HG02759 (cell line): ENCODE measurements at regions not wholly inside any gene's neighbourhood (a gene's known extent, or its start where the extent isn't known, plus 50 kb on each side); places are given as distances from the start of the nearest gene placed in this dataset.

Experiments
- ATAC-seq: cut with Tn5 transposase; IDR thresholded peaks from one replicate; pipeline ENCODE4 v1.9.1; 2021; ENCODE audit warnings: mild to moderate bottlenecking, moderate library complexity; ENCODE audit not compliant: unreplicated experiment

DNA sequence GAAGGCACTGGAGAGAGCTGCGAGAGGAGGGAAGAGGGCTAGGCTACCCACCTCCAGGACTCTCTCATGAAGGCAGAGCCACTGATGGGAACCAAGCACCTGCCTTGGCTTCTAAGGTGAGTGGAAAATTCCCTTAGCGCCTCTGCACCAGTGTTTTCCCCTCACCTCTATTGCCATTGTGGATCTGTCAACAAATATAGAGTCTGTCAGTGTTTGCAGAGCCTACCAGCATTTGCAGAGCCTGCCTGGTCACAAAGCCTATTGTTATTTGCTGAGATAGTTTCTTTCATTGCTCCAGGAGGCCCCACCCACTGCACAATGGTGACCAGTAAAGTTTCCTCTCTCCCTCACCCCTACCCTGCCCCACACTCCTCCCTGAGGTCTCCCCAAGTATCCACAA lies 141.9 kb downstream of the MRPL14 start:
- no peak for ATAC-seq

DNA sequence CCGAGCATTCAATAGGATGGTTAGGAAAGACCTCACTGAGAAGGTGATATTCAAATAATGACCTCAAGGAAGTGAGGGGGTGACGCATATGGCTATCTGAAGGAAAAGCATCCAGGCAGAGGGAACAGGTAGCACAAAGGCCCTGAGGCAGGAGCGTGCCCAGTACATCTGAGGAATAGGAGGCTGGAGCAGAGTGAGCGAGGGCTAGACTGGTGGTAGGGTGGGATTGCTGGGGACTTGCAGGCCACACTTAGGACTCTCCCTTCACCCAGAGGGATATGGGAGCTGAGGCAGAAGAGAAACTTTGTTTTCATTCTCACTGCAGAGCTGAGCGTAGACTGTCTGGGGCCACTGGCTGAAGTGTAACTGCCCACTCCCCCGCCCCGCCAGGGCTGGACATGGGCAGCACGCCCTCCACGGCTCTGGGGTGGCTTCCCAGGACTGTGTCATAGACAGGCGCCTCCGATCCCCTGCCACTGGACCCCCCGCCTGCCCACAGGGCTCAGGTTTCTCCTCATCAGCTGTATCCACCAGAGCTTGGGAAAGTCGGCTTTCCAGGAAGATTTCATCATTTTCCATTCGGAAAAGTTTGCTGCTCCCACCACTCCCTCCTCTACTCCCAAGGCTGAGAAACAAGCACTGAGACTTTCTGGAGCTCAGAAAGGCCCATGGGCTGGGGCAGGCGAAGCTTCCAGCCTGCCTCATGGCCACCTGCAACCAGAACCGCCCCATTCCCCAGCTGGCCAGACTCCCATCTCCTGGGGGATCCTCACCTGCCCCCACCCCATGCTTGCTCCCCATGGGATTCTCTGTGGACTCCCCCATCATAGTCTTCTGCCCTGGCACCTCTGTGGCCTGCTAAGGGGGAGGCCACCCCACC lies 142.6 kb downstream of the MRPL14 start:
- no peak for ATAC-seq

DNA sequence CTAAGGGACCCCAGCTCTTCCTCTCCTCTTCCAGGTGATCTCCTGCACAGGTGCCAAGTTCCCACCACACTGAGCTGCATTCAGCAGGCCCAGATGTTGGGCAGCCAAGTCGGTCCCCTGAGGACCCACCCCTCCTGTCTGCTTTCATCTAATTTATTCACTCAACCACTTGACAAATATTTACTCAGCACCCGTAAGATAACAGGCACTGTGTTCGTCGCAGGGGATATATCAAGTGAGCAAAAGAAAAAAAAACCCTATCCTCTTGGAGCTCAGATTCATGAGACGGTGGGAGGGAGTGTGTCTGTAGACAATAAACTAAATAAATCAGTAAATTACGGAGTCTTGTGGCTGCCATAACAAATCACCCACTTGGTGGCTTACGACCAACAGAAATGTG lies 143.6 kb downstream of the MRPL14 start:
- ATAC-seq: no peak

DNA sequence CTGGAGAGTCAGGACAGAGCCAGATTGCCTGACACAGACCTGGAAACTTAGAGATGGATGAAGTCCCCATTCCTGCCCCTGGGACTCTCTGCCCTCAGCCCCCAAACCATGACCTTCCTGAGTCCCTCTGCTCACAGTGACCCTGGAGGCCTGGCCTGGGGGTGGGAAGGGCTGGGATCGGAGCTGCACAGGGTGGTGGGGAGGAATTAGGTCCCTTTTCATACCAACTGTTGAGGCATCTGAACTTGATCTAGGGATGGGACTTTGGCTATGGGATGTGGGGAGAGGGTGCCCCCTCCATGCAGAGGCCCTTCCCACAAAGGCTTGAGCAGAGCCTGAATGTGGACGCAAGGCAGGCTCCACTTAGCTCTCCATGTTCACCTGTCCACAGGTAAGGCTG lies 144.1 kb downstream of the MRPL14 start:
- no peak for ATAC-seq

DNA sequence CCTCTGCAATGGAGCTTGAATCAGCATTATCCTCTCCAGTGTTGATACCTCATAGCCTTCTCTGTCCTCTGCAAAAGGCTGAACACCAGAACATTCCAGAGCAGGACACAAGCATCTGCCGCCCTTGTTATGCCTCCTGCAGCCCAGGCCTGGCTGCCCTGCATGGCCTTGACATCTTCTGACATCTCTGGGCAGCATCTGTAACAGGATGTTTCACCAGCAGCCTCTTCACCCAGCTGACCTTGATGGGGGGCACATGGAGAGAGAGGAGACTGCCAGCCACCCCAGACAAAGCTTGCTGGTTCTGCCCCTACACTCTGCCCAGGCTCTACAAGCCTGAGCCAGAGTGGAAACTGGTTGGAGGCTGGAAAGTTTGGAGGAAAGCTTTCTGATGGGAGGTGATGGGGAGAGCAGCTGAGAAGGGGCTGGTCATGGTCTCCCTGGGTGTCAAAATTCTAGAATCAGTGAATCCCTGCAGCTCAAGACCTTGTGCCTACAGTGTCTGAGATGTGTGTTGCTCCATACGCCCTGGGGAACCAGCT lies 145.1 kb downstream of the MRPL14 start:
- no peak for ATAC-seq

DNA sequence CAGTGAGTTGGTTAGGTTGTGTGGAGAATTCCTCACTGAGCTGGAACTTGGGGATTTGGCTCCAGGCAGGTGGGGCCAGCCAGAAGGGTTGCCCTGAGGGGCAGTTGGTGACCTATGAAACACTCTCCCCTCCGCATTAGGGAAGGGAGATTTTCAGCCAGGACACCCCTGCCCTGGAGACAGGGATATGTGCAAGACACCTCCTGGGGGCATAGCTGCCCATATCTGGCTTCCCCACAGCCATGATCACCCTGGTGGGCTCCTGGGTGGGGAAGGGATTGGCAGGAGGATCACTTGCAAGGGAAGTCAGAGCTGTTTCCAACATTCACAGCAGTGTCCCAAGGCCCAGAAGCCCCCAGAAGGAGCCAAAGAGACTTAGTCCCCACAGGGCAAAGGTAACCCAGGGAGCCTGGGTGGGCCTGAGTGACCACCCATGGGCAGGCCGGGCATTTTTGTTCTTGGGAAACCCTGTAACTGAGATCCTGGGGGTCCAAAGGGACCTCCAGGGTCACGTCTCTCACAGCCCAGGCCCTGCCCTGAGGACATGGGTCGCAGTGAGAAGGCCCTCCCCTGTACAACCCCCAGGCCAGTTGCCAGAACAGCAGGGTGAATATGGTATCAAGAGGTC lies 145.8 kb downstream of the MRPL14 start:
- no peak for ATAC-seq

DNA sequence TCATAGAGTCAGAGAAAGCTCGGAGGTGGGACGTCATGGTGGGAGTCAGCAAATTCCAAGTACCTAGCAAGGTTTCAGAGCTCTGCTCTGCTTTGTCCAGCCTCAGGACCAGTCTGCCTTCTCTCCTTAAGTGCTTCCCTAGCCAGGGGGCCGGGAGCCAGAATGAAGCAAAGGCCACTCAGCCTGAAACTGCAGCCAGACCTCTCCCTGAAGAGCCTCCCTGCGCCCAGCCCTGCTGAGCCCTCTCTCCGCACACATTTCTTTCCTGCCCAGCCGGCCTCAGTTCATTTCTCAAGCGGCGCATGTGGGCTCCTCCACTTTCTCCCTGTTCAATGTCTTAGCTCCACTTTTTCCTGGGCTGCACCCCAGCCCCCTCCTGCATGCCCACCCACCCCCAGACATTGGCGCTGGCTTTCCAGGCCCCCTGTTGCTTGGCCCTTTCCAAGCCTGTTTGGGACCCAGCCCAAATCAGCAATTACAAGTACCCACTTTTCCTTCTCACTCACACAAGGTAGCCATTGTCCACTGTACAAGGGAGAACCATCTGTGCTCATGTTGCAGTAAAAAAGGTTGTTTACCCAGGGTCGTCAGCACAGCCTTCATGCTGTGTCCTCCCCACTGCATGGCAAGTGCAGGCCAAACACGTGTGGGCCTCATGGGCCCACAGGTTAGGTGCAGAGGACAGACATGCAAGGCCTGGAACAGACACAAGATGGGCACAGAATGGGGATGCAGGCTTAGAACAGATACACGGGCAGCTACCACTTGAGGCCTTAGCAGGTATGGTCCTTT lies 147.1 kb downstream of the MRPL14 start:
- ATAC-seq: no peak

DNA sequence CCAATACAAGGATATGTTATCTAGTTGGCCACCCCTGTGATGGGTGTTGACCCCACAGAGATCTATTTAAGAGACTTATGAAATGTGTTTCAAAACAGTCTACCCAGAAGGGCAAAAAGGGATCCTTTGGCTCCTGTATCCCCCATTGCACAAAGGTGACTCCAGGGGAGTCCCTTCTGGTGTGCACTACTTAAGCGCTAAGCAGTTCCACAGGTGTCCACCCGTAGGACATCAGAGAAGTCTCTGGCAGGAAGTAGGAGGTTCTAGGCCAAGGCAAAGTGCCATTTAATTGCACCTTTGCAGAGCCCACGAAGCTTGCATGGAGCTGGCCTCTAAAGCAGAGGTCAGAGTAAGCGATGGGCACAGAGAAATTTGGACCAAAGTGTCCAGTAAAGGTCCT lies 147.7 kb downstream of the MRPL14 start:
- no peak for ATAC-seq

DNA sequence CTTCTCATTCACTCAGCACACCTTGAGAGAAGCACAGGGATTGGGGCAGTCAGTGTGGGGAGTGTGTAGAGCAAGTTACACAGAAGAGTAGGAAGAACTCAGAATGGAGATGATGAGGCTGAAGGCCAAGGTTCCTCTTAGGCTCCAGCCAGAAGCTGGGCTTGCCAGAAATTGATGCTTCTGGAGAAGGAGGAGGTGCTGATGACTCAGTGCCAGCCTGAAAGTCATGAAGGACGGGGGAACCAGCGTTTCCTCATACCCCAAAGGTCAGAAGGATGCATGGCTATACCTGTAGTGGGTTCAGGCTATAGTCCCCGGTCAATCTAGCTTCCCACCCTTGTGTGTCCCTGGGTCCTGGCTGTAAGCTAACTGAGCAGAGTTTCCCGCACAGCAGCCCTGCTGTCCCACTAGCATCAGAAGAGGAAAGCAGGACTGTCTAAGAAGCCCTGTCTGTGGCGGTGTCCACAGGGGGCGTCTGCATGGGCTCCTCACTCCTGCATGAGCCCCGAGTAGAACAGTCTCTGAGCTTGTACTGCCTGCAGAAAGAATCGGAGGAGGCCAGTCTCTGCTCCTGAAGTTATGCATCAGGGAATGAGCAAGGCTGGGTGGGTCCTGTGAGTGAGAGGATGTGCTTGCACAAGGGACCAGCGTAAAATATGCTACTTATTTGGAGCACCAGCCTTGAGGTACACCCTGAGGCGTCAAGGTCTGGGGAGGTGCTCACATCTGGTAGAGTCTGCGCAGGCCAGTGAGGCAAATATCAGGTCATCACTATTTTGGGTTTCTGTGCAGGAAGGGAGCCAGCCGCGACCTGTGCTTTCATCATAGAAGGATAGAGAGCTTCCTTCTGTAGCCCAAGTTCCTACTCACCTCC lies 148.5 kb downstream of the MRPL14 start:
- no peak for ATAC-seq

DNA sequence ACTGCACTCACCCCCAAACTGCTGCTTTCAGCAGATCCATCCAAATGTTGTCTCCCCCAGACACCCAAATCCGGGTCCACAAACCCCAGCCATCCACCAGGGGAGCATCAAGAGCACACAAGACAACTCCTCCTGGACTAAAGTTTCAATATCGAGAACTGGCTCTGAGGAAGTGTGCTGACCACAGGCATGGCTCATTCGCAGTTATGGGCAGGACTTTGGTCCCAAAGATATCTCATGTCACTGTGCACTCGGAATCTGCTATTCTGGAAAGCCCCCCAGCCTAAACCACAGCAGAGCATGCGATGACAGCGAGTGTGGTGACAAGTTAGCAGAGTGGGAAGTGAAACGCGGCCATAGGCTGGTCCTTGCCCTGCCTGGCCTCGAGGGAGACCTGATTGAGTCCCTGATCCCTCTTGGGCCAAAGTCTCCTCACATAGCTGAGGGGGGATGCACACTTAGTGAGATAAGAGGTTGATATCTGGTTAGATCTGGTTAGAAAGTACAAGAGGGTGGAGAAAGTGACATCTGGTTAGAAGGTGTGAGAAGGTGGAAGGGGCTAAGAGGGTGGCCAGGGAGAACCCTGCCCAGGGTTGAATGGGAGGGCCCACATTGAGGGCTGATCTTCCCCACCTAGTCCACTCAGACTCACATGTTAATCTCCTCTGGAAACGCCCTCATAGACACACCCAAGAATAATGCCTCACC lies 149.7 kb downstream of the MRPL14 start:
- ATAC-seq: peak; percentile 91

DNA sequence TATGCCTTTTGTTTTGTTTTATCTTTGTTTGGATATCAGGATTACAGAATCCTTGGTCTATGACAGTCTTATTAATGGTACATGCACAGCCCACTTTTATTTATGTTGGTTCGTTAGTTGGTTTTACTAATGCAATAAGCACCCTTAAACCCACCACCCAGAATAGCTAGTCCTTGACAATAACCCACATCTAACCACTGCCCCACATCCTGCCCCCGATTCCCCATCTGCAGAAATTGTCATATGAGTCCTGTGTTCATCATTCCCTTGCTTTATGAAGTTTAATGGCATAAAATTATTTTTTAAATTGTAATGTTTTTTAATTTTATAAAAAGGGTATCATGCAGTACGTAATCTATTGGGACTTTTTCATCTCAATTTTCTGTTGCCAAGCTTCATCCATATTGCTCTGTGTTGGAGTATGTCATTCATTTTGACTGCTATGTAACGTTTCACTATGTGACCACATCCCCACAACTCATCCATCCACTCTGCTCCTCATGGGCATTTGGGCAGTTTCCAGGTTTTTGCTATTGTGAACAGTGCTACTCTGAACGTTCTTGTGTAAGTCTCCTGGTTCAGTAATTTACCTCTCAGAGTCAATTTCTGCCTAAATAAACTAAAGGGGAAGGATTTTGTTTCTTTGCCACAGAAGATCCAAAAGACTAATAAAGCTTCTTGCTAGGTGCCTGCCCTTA lies 150.4 kb downstream of the MRPL14 start:
- no peak for ATAC-seq

DNA sequence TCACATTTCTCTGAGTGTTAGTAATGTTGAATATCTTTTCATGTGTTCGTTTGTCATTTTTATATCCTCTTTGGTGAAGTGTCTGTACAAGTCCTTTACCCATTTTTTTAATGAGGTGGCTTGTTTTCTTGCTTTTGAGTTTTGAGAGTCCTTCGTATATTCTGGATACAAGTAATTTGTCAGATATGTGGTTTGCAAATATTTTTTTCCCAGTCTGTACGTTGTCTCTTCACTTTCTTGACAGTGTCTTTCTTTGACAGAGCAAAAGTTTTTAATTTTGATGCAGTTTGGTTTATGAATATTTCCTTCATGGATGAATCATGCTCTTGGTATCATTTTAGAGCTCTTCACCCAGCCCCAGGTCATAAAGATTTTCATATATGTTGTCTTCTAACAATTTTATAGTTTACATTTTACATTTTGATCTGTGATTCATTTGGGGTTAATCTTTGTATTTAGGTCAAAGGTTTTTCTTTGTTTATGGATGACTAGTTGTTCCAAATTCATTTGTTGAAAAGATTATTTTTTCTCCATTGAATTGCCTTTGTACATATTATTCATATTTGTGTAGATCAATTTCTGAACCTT lies 152.5 kb downstream of the MRPL14 start:
- ATAC-seq: no peak

DNA sequence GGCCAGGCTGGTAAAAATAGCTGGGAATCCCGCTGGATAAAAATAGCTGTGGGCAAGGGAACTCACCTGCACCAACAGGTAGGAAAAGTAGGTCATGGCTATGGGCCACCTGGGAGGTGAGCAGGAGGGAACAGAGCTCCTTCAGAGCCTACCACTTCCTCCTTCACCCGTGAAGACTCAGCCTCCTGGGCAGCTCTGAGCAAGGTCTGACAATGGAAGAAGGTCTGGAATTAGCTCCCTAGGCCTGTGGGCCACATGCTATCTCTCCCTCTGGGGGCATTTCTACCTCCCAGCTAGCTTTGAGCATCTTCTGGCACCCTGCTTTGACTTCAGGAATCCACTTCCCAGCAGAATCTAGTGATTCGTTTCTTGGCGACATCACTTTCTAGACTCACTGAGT lies 153.9 kb downstream of the MRPL14 start:
- ATAC-seq: no peak

DNA sequence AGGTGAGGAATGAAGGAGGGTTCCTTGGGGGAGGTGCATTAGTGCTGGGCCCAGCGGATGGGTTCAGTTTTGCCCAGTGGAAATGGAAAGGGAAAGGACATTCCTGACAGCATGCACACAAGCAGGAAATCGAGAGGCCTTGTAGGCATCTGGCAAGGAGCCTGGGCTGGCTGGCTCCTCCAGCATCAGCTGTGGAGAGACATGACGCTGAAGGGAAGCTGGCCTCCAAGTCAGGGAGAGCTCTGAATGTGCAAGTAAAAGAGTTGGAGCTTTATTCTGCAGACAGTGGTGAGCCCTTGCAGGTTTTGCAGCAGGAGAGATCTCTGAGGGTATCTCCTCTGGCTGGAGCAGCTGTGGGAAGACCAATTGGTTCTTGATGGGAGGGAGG lies 154.3 kb downstream of the MRPL14 start:
- ATAC-seq: no peak

DNA sequence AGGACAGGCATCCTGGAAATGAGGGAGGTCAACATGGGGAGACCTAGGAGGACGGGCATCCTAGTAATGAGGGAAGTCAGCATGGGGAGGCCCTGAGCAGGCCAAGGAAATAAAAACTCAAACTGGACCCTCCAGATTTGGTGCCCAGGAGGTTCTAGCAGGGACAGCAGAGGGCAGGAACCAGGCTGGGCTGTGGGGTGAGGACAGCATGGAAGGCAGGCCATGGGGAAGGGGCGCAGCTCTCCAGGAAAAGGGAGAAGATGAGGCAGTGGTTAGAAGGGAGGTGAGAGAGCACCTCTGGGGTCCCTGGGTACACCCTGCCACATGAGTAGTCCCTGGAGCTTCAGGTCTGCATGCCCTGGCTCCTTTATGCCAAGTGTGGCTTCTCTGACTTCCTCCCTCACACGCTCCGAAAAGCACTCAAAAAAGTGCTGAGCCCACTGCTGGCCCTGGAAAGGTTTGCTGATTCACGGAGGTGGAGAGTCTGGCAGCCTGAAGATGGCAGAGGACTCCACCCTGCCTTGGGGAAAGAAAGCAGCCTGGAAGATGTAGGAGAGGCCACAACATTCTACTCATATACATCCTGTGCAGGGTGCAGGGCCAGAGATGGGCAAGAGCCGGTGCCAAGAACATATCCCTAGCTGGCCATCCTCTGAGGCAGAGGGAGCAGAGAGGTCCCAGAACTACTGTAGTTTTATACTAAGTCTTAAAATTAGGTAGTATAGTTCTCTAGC lies 154.9 kb downstream of the MRPL14 start:
- no peak for ATAC-seq

DNA sequence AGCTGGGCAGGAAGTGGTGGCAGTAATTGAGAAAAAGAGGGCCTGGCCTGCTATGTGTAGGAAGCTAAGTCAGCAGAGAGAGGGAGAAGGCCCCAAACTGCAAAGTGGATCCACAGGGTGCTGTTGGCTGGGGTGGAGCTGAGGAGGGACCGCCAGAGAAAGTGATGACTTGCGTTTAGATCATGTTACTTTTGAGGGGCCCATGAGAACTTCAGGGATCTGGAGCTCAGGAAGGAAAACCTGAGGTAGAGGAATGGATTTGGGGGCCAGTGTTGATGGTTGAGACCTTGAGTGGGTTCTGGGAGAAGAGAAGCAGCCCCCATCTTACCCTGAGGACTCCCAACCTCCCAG lies 155.5 kb downstream of the MRPL14 start:
- ATAC-seq: no peak

DNA sequence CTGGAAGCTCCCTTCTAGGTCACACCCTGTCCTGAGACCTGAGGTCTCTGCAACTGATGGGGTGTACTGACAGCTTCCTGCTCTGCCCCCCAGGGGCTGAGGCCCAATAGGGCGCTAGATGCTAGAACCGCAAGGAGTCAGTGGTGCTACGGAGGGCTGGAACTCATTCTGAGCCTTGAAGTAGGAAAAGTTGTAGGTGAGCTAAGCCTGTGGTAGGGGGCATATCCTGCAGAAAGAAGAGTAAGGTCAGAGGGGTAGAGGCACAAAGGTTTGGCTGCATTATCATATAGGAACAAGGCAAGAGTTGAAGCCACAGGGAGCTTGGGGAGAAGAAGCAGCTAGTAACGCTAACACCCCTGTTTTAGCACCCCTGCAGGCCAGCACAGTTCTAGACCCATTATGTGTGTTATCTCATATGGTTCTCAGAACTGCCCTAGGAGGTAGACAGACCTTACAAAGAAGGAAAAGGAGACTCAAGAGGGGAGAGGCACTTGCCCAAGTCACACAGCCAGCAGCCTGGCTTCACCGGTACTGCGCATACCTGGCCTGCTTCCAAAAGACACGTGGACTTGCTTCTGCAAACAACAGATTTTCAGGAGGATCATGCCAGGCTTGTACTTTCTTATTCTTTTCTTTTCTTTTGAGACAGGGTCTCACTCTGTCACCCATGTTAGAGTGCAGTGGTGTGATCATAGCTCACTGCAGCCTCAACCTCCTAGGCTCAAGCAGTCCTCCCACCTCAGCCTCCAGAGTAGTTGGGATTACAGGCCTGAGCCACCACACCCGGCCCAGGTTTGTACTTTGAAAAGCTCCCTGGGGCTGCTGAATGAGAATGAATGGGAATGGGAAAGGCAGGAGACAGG lies 156.1 kb downstream of the MRPL14 start:
- no peak for ATAC-seq
